Transverse colon (tissue), 4 donors: ENCODE measurements at regions not wholly inside any gene's neighbourhood (a gene's known extent, or its start where the extent isn't known, plus 50 kb on each side); places are given as distances from the start of the nearest gene placed in this dataset.

Experiments
- EP300 ChIP-seq: sonication (generic); formaldehyde crosslinking; IDR thresholded peaks from one replicate; pipeline ENCODE4 v1.6.1; 2017; ENCODE audit warnings: antibody characterized with exemption, low read depth
- POLR2A ChIP-seq: fragments of 450-650 bp; IDR thresholded peaks from one replicate; pipeline ENCODE4 v1.6.1; 2016; ENCODE audit warnings: antibody characterized with exemption, mild to moderate bottlenecking, moderate library complexity
- POLR2AphosphoS5 ChIP-seq, 3 donors: sonication (generic); formaldehyde crosslinking; IDR thresholded peaks; one replicate each; pipeline ENCODE4 v1.6.1; 2016; ENCODE audit warnings: antibody characterized with exemption in 3 of 3
- TF ChIP-seq, protein P1 (sequence below), 5 experiments: fragments of 200-600 bp in 3 of 5; fragments of 450-650 bp in 2 of 5; sonication (generic) in 3 of 5; IDR thresholded peaks; 1 replicate in 2 of 5; 2 replicates in 3 of 5; pipeline ENCODE4 v1.5.1; 2016 to 2017; ENCODE audit warnings: antibody characterized with exemption in 5 of 5, inconsistent platforms in 3 of 5, mild to moderate bottlenecking in 2 of 5, moderate library complexity in 1 of 5

DNA sequence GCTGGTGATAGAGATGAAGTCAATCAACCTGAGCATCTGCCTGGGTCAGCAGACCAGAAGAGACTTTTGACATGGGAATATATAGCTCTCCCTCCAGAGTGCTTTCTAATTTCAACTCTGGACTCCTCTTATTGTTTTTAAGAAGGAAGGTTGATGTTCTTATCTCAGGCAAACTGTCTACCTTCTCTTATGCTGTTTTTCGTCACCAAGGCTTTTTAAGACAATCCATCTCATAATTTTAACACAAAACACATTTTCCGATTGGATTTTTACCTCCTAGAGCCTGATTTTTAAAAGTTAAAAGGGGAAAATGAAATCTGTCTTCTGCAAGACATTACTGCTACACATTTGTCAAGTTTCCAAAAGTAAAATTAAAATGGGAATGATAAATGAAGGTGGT lies 368.7 kb upstream of the MIS18BP1 start:
- TF ChIP-seq, protein P1, sequence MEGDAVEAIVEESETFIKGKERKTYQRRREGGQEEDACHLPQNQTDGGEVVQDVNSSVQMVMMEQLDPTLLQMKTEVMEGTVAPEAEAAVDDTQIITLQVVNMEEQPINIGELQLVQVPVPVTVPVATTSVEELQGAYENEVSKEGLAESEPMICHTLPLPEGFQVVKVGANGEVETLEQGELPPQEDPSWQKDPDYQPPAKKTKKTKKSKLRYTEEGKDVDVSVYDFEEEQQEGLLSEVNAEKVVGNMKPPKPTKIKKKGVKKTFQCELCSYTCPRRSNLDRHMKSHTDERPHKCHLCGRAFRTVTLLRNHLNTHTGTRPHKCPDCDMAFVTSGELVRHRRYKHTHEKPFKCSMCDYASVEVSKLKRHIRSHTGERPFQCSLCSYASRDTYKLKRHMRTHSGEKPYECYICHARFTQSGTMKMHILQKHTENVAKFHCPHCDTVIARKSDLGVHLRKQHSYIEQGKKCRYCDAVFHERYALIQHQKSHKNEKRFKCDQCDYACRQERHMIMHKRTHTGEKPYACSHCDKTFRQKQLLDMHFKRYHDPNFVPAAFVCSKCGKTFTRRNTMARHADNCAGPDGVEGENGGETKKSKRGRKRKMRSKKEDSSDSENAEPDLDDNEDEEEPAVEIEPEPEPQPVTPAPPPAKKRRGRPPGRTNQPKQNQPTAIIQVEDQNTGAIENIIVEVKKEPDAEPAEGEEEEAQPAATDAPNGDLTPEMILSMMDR (IDR thresholded peaks at IDR 0.05): no peak
- TF ChIP-seq POLR2AphosphoS5 (IDR thresholded peaks at IDR 0.05) (no peak), POLR2A (no peak), EP300 (no peak)
